Endothelial cell of umbilical vein (primary cell): ENCODE measurements at regions not wholly inside any gene's neighbourhood (a gene's known extent, or its start where the extent isn't known, plus 50 kb on each side); places are given as distances from the start of the nearest gene placed in this dataset.

ENCODE experiments used
- BruUV-seq: library from RNA; stranded (reverse); fragments of 400-500 nt; replicated peaks from 2 replicates; lab custom pipeline; 2021; lab: Mats Ljungman, UMichigan
- CTCF ChIA-PET: fragments of 300-600, 350-600 bp; sonication (Branson Sonifier 250); formaldehyde crosslinking; loops from one replicate; lab custom pipeline; 2021; ENCODE audit warnings: antibody characterized with exemption, inconsistent platforms; lab: Charles Lee
- POLR2A ChIA-PET: fragments of 300-600, 350-600 bp; sonication (Branson Sonifier 250); formaldehyde crosslinking; loops from one replicate; lab custom pipeline; 2021; ENCODE audit warnings: antibody characterized with exemption, inconsistent platforms; lab: Charles Lee
- DNase-seq: peaks from one replicate; pipeline ENCODE4 v3.0.0-alpha.2; 2011; ENCODE audit warnings: low read depth, low spot score
- FAIRE-seq: peaks from 2 replicates; lab custom pipeline; 2011; peaks lifted over from hg19 to GRCh38; lab: Jason Lieb, UNC
- H2AFZ ChIP-seq: 2 replicates; pipeline ENCODE4 v1.6.0; 2012; ENCODE audit warnings: low read depth, low read length, control low read depth, inconsistent platforms
- H3K27ac ChIP-seq: 2 replicates; pipeline ENCODE4 v1.5.1; 2011; ENCODE audit warnings: low read depth, mild to moderate bottlenecking, control low read depth, low read length, moderate library complexity; ENCODE audit not compliant: insufficient read depth
- H3K27me3 ChIP-seq, 2 experiments: 2 replicates each; pipeline versions ENCODE4 v1.6.0 to v1.6.1; 2011; ENCODE audit warnings: low read length in 2 of 2, mixed read lengths in 1 of 2; ENCODE audit not compliant: control insufficient read depth in 2 of 2, insufficient read depth in 2 of 2
- H3K36me3 ChIP-seq, 2 experiments: 2 replicates in 1 of 2; 3 replicates in 1 of 2; pipeline ENCODE4 v1.5.1; 2011; ENCODE audit warnings: low read length in 2 of 2, mild to moderate bottlenecking in 1 of 2, moderate library complexity in 1 of 2; ENCODE audit not compliant: control insufficient read depth in 2 of 2, insufficient read depth in 2 of 2; ENCODE audit errors: extremely low read depth in 1 of 2
- H3K4me1 ChIP-seq: 3 replicates; pipeline ENCODE4 v1.5.1; 2011; ENCODE audit warnings: mild to moderate bottlenecking, low read length; ENCODE audit not compliant: control insufficient read depth, insufficient read depth; ENCODE audit errors: extremely low read depth
- H3K4me2 ChIP-seq: 2 replicates; pipeline ENCODE4 v1.6.1; 2011; ENCODE audit warnings: low read length, control low read depth, mixed read lengths; ENCODE audit not compliant: insufficient read depth
- H3K4me3 ChIP-seq, 3 experiments: fragments of 200-600 bp in 1 of 3; sonication (generic), shearing (Covaris generic) in 1 of 3; replicated peaks in 1 of 3; 2 replicates each; pipeline ENCODE4 v1.5.1; 2011 to 2016; ENCODE audit warnings: control low read depth in 3 of 3, low read length in 3 of 3, mild to moderate bottlenecking in 2 of 3, inconsistent platforms in 1 of 3, low read depth in 1 of 3, moderate library complexity in 1 of 3; ENCODE audit not compliant: insufficient read depth in 1 of 3
- H3K79me2 ChIP-seq: 2 replicates; pipeline ENCODE4 v1.6.0; 2012; ENCODE audit warnings: low read length, inconsistent platforms; ENCODE audit not compliant: control insufficient read depth, insufficient read depth
- H3K9ac ChIP-seq: replicated peaks from 2 replicates; pipeline ENCODE3; 2011; ENCODE audit warnings: low read length, control low read depth; ENCODE audit not compliant: insufficient read depth; ENCODE audit errors: extremely low read depth
- H3K9me1 ChIP-seq: replicated peaks from 3 replicates; pipeline ENCODE4 v1.6.0; 2011; ENCODE audit warnings: mild to moderate bottlenecking, low read length; ENCODE audit not compliant: control insufficient read depth, insufficient read depth; ENCODE audit errors: extremely low read depth
- H3K9me3 ChIP-seq: replicated peaks from 2 replicates; pipeline ENCODE4 v1.5.1; 2012; ENCODE audit warnings: low read length, inconsistent platforms; ENCODE audit not compliant: control insufficient read depth, insufficient read depth
- H4K20me1 ChIP-seq: replicated peaks from 2 replicates; pipeline ENCODE3; 2011; ENCODE audit warnings: mild to moderate bottlenecking, low read length; ENCODE audit not compliant: control insufficient read depth, insufficient read depth; ENCODE audit errors: extremely low read depth
- EZH2 ChIP-seq: IDR thresholded peaks from 2 replicates; pipeline ENCODE4 v1.6.1; 2012; ENCODE audit warnings: borderline replicate concordance, low read depth, mild to moderate bottlenecking, moderate library complexity, low read length, inconsistent platforms; ENCODE audit not compliant: severe bottlenecking
- FOS ChIP-seq: IDR thresholded peaks from 2 replicates; pipeline ENCODE4 v1.6.1; 2011; ENCODE audit warnings: mild to moderate bottlenecking, low read length, moderate library complexity, borderline replicate concordance; ENCODE audit not compliant: insufficient read depth
- GATA2 ChIP-seq: IDR thresholded peaks from 2 replicates; pipeline ENCODE4 v1.7.0; 2011; ENCODE audit warnings: low read depth, mild to moderate bottlenecking, moderate library complexity, mixed read lengths, low read length; ENCODE audit not compliant: insufficient read length, insufficient read depth
- JUN ChIP-seq: IDR thresholded peaks from 2 replicates; pipeline ENCODE4 v1.6.1; 2011; ENCODE audit warnings: borderline replicate concordance, low read depth; ENCODE audit not compliant: insufficient read length, insufficient read depth
- MYC ChIP-seq: IDR thresholded peaks from one replicate; pipeline ENCODE4 v1.6.1; 2011; ENCODE audit warnings: mild to moderate bottlenecking, low read depth, low read length
- POLR2A ChIP-seq: IDR thresholded peaks from 2 replicates; pipeline ENCODE4 v1.6.1; 2012; ENCODE audit warnings: low read depth, mild to moderate bottlenecking, control low read depth, low read length
- POLR2AphosphoS5 ChIP-seq: IDR thresholded peaks from 2 replicates; pipeline ENCODE4 v1.6.1; 2012; ENCODE audit warnings: low read depth, mild to moderate bottlenecking, control low read depth, low read length, moderate library complexity; ENCODE audit not compliant: insufficient read depth
- dilution Hi-C: fragments of 300-500 bp; cut with MboI; formaldehyde crosslinking; loops from one replicate; pipeline ENCODE4 v1.15.0; 2019; ENCODE audit warnings: low sequenced_read_pairs; ENCODE audit not compliant: extremely low pct_ligation_motif_present
- intact Hi-C: fragments of 100-400 bp; cut with micrococcal nuclease; formaldehyde crosslinking; loops from one replicate; pipeline ENCODE4 v1.10.0; 2022
- TF ChIP-seq, protein P1 (sequence below), 2 donors: IDR thresholded peaks; 1 replicate in 1 of 2; 2 replicates in 1 of 2; pipeline ENCODE4 v1.5.1; 2011; ENCODE audit warnings: low read length in 2 of 2, mild to moderate bottlenecking in 2 of 2, moderate library complexity in 2 of 2, control low read depth in 1 of 2, inconsistent platforms in 1 of 2, low read depth in 1 of 2; ENCODE audit not compliant: insufficient read depth in 1 of 2; ENCODE audit errors: extremely low read depth in 1 of 2
- TF ChIP-seq, protein P2 (sequence below): IDR thresholded peaks from 2 replicates; pipeline ENCODE4 v1.6.1; 2011; ENCODE audit not compliant: insufficient read depth, insufficient read length

DNA sequence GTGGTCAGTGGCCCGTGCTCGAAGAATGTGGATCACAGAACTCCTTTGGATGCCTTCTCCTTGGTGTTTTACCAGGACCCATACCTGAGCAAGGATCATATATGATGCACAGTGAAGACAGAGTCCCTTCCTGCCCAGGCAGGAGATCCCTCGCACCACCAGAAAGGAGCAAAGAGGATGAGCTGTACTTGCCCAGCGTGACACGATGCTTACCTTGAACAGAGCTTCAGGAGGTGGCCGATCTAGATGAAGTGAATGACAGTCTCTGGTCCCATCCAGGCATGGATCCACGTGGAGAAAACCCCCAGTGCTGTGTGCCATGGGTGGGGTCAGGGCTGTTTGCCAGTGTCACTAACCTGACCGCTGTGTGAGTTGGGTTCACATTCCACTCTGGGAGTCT is 455.4 kb downstream of the GADD45G start:
- ChIA-PET CTCF (interaction anchor here (0.8 to 1.4 kb wide), 2 partner anchors 462 to 466 kb away, joined by 3 to 4 read pairs; no protein-coding TSS in a partner anchor), POLR2A (no interaction called here)
- H3K4me2 ChIP-seq, result no peak overlapping the region
- dilution Hi-C loops, result no loop called here
- H3K4me1 ChIP-seq, result no peaks in the 10 kb centered on the region
- no peak overlapping the region for H3K27ac ChIP-seq
- no peaks in the 10 kb centered on the region for H4K20me1 ChIP-seq
- H3K36me3 ChIP-seq, result no peaks in the 10 kb centered on the region
- no peaks in the 10 kb centered on the region for H3K9me3 ChIP-seq
- no peak overlapping the region for H3K9ac ChIP-seq
- no peaks in the 10 kb centered on the region for H3K79me2 ChIP-seq
- H3K27me3 ChIP-seq, result no peaks in the 10 kb centered on the region
- H2AFZ ChIP-seq, result no peak overlapping the region
- H3K4me3 ChIP-seq, result no peak overlapping the region
- no peaks in the 10 kb centered on the region for H3K9me1 ChIP-seq
- no peak for DNase-seq
- TF ChIP-seq, protein P1, sequence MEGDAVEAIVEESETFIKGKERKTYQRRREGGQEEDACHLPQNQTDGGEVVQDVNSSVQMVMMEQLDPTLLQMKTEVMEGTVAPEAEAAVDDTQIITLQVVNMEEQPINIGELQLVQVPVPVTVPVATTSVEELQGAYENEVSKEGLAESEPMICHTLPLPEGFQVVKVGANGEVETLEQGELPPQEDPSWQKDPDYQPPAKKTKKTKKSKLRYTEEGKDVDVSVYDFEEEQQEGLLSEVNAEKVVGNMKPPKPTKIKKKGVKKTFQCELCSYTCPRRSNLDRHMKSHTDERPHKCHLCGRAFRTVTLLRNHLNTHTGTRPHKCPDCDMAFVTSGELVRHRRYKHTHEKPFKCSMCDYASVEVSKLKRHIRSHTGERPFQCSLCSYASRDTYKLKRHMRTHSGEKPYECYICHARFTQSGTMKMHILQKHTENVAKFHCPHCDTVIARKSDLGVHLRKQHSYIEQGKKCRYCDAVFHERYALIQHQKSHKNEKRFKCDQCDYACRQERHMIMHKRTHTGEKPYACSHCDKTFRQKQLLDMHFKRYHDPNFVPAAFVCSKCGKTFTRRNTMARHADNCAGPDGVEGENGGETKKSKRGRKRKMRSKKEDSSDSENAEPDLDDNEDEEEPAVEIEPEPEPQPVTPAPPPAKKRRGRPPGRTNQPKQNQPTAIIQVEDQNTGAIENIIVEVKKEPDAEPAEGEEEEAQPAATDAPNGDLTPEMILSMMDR (IDR thresholded peaks at IDR 0.05; ENCODE audit: extremely low read depth in 1 of 2, insufficient read depth in 1 of 2, low read depth in 1 of 2, low read length in 2 of 2), result no peak
- TF ChIP-seq FOS, result no peak
- no peak for TF ChIP-seq MYC
- no peak for TF ChIP-seq POLR2AphosphoS5
- no peak for TF ChIP-seq EZH2
- TF ChIP-seq, protein P2, sequence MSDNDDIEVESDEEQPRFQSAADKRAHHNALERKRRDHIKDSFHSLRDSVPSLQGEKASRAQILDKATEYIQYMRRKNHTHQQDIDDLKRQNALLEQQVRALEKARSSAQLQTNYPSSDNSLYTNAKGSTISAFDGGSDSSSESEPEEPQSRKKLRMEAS, result no peak
- no peak for TF ChIP-seq GATA2
- no peak for TF ChIP-seq JUN
- TF ChIP-seq POLR2A, result no peak
- no TSS peak for BruUV-seq
- intact Hi-C loops, result no loop called here
- no peak for FAIRE-seq
